ENCODE measurements at regions not wholly inside any gene's neighbourhood (a gene's known extent, or its start where the extent isn't known, plus 50 kb on each side); places are given as distances from the start of the nearest gene placed in this dataset.

- no peaks in the 10 kb centered on the region for H3K4me1 ChIP-seq (ENCODE audit: insufficient read depth, poor library complexity, severe bottlenecking)
- DNase-seq (ENCODE audit: low spot score), result no peak
- no peak overlapping the region for H3K4me3 ChIP-seq (ENCODE audit: severe bottlenecking)
- no peaks in the 10 kb centered on the region for H3K9me3 ChIP-seq (ENCODE audit: severe bottlenecking)
- H3K36me3 ChIP-seq (ENCODE audit: low read depth), result no peaks in the 10 kb centered on the region
- no peak for ATAC-seq (ENCODE audit: low read depth)
- H3K27me3 ChIP-seq (ENCODE audit: insufficient read depth, poor library complexity, severe bottlenecking), result peaks cover 15% of the 10 kb centered on the region
- H3K27ac ChIP-seq (ENCODE audit: poor library complexity, severe bottlenecking), result no peak overlapping the region
- TF ChIP-seq, protein P1, sequence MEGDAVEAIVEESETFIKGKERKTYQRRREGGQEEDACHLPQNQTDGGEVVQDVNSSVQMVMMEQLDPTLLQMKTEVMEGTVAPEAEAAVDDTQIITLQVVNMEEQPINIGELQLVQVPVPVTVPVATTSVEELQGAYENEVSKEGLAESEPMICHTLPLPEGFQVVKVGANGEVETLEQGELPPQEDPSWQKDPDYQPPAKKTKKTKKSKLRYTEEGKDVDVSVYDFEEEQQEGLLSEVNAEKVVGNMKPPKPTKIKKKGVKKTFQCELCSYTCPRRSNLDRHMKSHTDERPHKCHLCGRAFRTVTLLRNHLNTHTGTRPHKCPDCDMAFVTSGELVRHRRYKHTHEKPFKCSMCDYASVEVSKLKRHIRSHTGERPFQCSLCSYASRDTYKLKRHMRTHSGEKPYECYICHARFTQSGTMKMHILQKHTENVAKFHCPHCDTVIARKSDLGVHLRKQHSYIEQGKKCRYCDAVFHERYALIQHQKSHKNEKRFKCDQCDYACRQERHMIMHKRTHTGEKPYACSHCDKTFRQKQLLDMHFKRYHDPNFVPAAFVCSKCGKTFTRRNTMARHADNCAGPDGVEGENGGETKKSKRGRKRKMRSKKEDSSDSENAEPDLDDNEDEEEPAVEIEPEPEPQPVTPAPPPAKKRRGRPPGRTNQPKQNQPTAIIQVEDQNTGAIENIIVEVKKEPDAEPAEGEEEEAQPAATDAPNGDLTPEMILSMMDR (IDR thresholded peaks at IDR 0.05; ENCODE audit: poor library complexity, severe bottlenecking), result no peak
These were observed 146.7 kb downstream of the TEX36 start for GRCh38 chr10:125536236-125536635.

- Histone ChIP-seq H3K36me3 (ENCODE audit: low read depth) (no peaks in the 10 kb centered on the region), H3K4me1 (ENCODE audit: insufficient read depth, poor library complexity, severe bottlenecking) (no peaks in the 10 kb centered on the region), H3K4me3 (ENCODE audit: severe bottlenecking) (no peak overlapping the region), H3K27me3 (ENCODE audit: insufficient read depth, poor library complexity, severe bottlenecking) (peaks cover 16% of the 10 kb centered on the region), H3K27ac (ENCODE audit: poor library complexity, severe bottlenecking) (no peak overlapping the region), H3K9me3 (ENCODE audit: severe bottlenecking) (no peaks in the 10 kb centered on the region)
- DNase-seq (ENCODE audit: low spot score), result no peak
- ATAC-seq (ENCODE audit: low read depth), result no peak
- TF ChIP-seq, protein P1 (IDR thresholded peaks at IDR 0.05; ENCODE audit: poor library complexity, severe bottlenecking), result no peak
These were observed 147.4 kb downstream of the TEX36 start for GRCh38 chr10:125535559-125535958.

GRCh38 chr10:125534515-125534914, 148.4 kb downstream of the TEX36 start:
- Histone ChIP-seq H3K27me3 (ENCODE audit: insufficient read depth, poor library complexity, severe bottlenecking) (peaks cover 16% of the 10 kb centered on the region), H3K9me3 (ENCODE audit: severe bottlenecking) (no peaks in the 10 kb centered on the region), H3K4me3 (ENCODE audit: severe bottlenecking) (no peak overlapping the region), H3K4me1 (ENCODE audit: insufficient read depth, poor library complexity, severe bottlenecking) (no peaks in the 10 kb centered on the region), H3K36me3 (ENCODE audit: low read depth) (no peaks in the 10 kb centered on the region), H3K27ac (ENCODE audit: poor library complexity, severe bottlenecking) (no peak overlapping the region)
- ATAC-seq (ENCODE audit: low read depth) (no peak), DNase-seq (ENCODE audit: low spot score) (no peak)
- TF ChIP-seq, protein P1 (IDR thresholded peaks at IDR 0.05; ENCODE audit: poor library complexity, severe bottlenecking), result no peak

- ATAC-seq (ENCODE audit: low read depth) (no peak), DNase-seq (ENCODE audit: low spot score) (no peak)
These were observed 149.1 kb downstream of the TEX36 start for GRCh38 chr10:125533866-125534265.

DNA sequence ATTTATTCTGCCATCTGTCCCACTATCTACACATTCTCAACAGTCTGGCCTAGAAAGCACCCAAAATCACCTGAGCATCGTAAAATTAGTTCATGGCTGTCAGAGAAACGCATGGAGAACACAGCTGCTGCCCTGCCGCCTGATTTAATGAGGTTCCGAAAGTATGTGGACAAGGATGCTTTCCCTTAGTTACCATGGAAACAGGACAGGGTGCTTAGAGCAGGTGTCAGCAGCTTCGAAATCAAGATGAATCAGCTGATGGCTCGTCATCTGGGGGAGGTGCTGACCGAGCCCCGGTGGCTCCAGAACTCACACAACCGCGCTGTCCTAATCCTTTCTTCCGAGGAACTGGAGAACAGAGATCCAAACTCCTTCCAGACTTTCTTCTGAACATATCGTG, 151.5 kb downstream of the TEX36 start:
- TF ChIP-seq, protein P1 (IDR thresholded peaks at IDR 0.05; ENCODE audit: poor library complexity, severe bottlenecking), result no peak
- H3K4me1 ChIP-seq (ENCODE audit: insufficient read depth, poor library complexity, severe bottlenecking), result no peaks in the 10 kb centered on the region
- no peak overlapping the region for H3K4me3 ChIP-seq (ENCODE audit: severe bottlenecking)
- H3K36me3 ChIP-seq (ENCODE audit: low read depth), result no peaks in the 10 kb centered on the region
- ATAC-seq (ENCODE audit: low read depth), result no peak
- no peak for DNase-seq (ENCODE audit: low spot score)
- H3K27me3 ChIP-seq (ENCODE audit: insufficient read depth, poor library complexity, severe bottlenecking), result peaks cover 16% of the 10 kb centered on the region
- no peak overlapping the region for H3K27ac ChIP-seq (ENCODE audit: poor library complexity, severe bottlenecking)
- H3K9me3 ChIP-seq (ENCODE audit: severe bottlenecking), result no peaks in the 10 kb centered on the region

More at GRCh38 chr10:125533866-125534265, 149.1 kb downstream of the TEX36 start:
- Histone ChIP-seq H3K4me3 (ENCODE audit: severe bottlenecking) (no peak overlapping the region), H3K9me3 (ENCODE audit: severe bottlenecking) (no peaks in the 10 kb centered on the region), H3K4me1 (ENCODE audit: insufficient read depth, poor library complexity, severe bottlenecking) (no peaks in the 10 kb centered on the region), H3K27ac (ENCODE audit: poor library complexity, severe bottlenecking) (no peak overlapping the region), H3K27me3 (ENCODE audit: insufficient read depth, poor library complexity, severe bottlenecking) (peaks cover 16% of the 10 kb centered on the region), H3K36me3 (ENCODE audit: low read depth) (no peaks in the 10 kb centered on the region)
- TF ChIP-seq, protein P1 (IDR thresholded peaks at IDR 0.05; ENCODE audit: poor library complexity, severe bottlenecking), result no peak

Data from RWPE2 (cell line).